HG03196 (cell line): ENCODE measurements at regions not wholly inside any gene's neighbourhood (a gene's known extent, or its start where the extent isn't known, plus 50 kb on each side); places are given as distances from the start of the nearest gene placed in this dataset.
"Not testable (repeated sequence)": the region's sequence is repeated elsewhere in the genome, so short reads cannot be mapped to it uniquely, and the experiment has no call there.

Experiments
- ATAC-seq: cut with Tn5 transposase; IDR thresholded peaks from one replicate; pipeline ENCODE4 v1.9.1; 2021; ENCODE audit not compliant: unreplicated experiment

- no peak for ATAC-seq
These were observed 417.2 kb downstream of the SATB2 start for GRCh38 chr2:199040522-199040921.

- ATAC-seq = not testable (repeated sequence)
These were observed 424.0 kb downstream of the SATB2 start for GRCh38 chr2:199033761-199034160.

GRCh38 chr2:199025146-199025545, 432.6 kb downstream of the SATB2 start:
- no peak for ATAC-seq

GRCh38 chr2:199024224-199024623, 433.5 kb downstream of the SATB2 start:
- no peak for ATAC-seq

- no peak for ATAC-seq
These were observed 437.7 kb downstream of the SATB2 start for GRCh38 chr2:199019898-199020507.

GRCh38 chr2:199018826-199019225, 438.9 kb downstream of the SATB2 start:
- no peak for ATAC-seq

GRCh38 chr2:199015072-199015471, 442.7 kb downstream of the SATB2 start:
- ATAC-seq = no peak

GRCh38 chr2:199014226-199014625, 443.5 kb downstream of the SATB2 start:
- ATAC-seq = no peak

GRCh38 chr2:199011908-199012307, 445.8 kb downstream of the SATB2 start:
- ATAC-seq = no peak

- ATAC-seq = no peak
These were observed 463.1 kb downstream of the SATB2 start for GRCh38 chr2:198994678-198995077.

GRCh38 chr2:198991431-198991830, 466.3 kb downstream of the SATB2 start:
- no peak for ATAC-seq

- ATAC-seq = no peak
These were observed 482.0 kb downstream of the SATB2 start for GRCh38 chr2:198975779-198976178.

- no peak for ATAC-seq
These were observed 484.0 kb downstream of the SATB2 start for GRCh38 chr2:198973785-198974184.

GRCh38 chr2:198973181-198973580, 484.6 kb downstream of the SATB2 start:
- no peak for ATAC-seq

- ATAC-seq = no peak
These were observed 489.2 kb downstream of the SATB2 start for GRCh38 chr2:198968545-198968944.

- ATAC-seq = no peak
These were observed 491.5 kb downstream of the SATB2 start for GRCh38 chr2:198966269-198966668.

- no peak for ATAC-seq
These were observed 496.2 kb downstream of the SATB2 start for GRCh38 chr2:198961547-198961946.

GRCh38 chr2:198957181-198957580, 500.6 kb downstream of the SATB2 start:
- ATAC-seq = no peak

GRCh38 chr2:198953328-198953727, 504.4 kb downstream of the SATB2 start:
- ATAC-seq = no peak

GRCh38 chr2:198950803-198951202, 506.9 kb downstream of the SATB2 start:
- no peak for ATAC-seq

- no peak for ATAC-seq
These were observed 512.2 kb downstream of the SATB2 start for GRCh38 chr2:198945496-198945895.

GRCh38 chr2:198930170-198930569, 527.6 kb downstream of the SATB2 start:
- ATAC-seq = no peak

GRCh38 chr2:198928026-198928425, 529.7 kb downstream of the SATB2 start:
- no peak for ATAC-seq
